Aorta (tissue), 5 donors: ENCODE measurements at regions not wholly inside any gene's neighbourhood (a gene's known extent, or its start where the extent isn't known, plus 50 kb on each side); places are given as distances from the start of the nearest gene placed in this dataset.

Experiments used
- ATAC-seq: fragments of 200-7000 bp; cut with Tn5 transposase; one replicate; pipeline ENCODE4 v1.9.1; 2022; ENCODE audit warnings: moderate library complexity; ENCODE audit not compliant: low FRiP score
- DNase-seq, 2 donors: peaks; one replicate each; pipeline ENCODE4 v3.0.0-alpha.2; 2020
- H3K27ac ChIP-seq, 2 donors: one replicate each; pipeline ENCODE4 v1.5.1; 2013; ENCODE audit warnings: low read length in 2 of 2, mild to moderate bottlenecking in 2 of 2, moderate library complexity in 2 of 2, control low read depth in 1 of 2, inconsistent platforms in 1 of 2, low read depth in 1 of 2
- H3K27me3 ChIP-seq, 2 donors: one replicate each; pipeline ENCODE4 v1.6.1; 2013; ENCODE audit warnings: control low read depth in 1 of 2, low read length in 1 of 2, mild to moderate bottlenecking in 1 of 2, moderate library complexity in 1 of 2; ENCODE audit not compliant: insufficient read depth in 2 of 2, control insufficient read depth in 1 of 2
- H3K36me3 ChIP-seq, 2 donors: one replicate each; pipeline ENCODE4 v1.6.1; 2013; ENCODE audit warnings: control low read depth in 1 of 2, low read length in 1 of 2, mild to moderate bottlenecking in 1 of 2; ENCODE audit not compliant: insufficient read depth in 2 of 2, control insufficient read depth in 1 of 2
- H3K4me1 ChIP-seq, 2 donors: one replicate each; pipeline ENCODE4 v1.6.1; 2013; ENCODE audit warnings: low read length in 2 of 2, control low read depth in 1 of 2, mild to moderate bottlenecking in 1 of 2, moderate library complexity in 1 of 2; ENCODE audit not compliant: insufficient read depth in 2 of 2, control insufficient read depth in 1 of 2
- H3K4me3 ChIP-seq, 2 donors: one replicate each; pipeline ENCODE4 v1.5.1; 2013; ENCODE audit warnings: low read length in 2 of 2, control low read depth in 1 of 2, mild to moderate bottlenecking in 1 of 2
- H3K9me3 ChIP-seq: one replicate; pipeline ENCODE4 v1.6.1; 2013; ENCODE audit warnings: mild to moderate bottlenecking, low read length; ENCODE audit not compliant: control insufficient read depth
- WGBS, 2 donors: extraction: QIAGEN DNeasy Blood & Tissue Kit; methylation state at CpG; one replicate each; pipeline ENCODE4 v1.1.7; 2013; 5-methylcytosine and 5-hydroxymethylcytosine counted together
- intact Hi-C, 2 donors: fragments of 100-400 bp; cut with DNase I; formaldehyde crosslinking; loops; one replicate each; pipeline versions ENCODE4 v1.14.2 to v1.15.0; 2022
- donor health status: healthy with polysubstance abuse.
- donor health status: Bipolar disorder and iron deficiency.
- donor health status: DM: no; HTN: no; CAD: no.
- donor health status: DM: no; HTN: no; CAD: no.
- donor health status: DM: yes; HTN: yes; CAD: no.

DNA sequence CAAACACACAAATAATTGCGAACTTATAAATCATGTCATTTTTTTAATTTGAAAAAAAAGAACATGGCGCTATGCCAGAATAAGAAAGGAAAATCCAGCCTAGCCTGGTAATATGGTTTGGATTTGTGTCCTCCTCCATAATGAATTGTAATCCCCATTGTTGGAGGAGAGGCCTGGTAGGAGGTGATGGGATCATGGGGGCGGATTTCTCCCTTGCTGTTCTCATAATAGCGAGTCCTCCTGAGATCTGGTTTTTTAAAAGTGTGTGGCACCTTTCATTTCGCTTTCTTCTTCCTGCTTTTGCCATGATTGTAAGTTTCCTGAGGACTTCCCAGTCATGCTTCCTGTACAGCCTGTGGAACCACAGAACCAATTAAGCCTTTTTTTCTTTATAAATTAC is 65.9 kb upstream of the TANC2 start:
- Histone ChIP-seq H3K27ac (no peak overlapping the region), H3K27me3 (no peaks in the 10 kb centered on the region), H3K4me1 (peaks cover 0 to 5% of the 10 kb centered on the region in 2 donors), H3K9me3 (no peaks in the 10 kb centered on the region), H3K36me3 (no peaks in the 10 kb centered on the region), H3K4me3 (no peak overlapping the region)
- no peak for DNase-seq
- WGBS, 2 donors, result 97 to 98% methylated on average over 5 of the region's 5 CpGs
- intact Hi-C loops, result no loop called here
- ATAC-seq, result no peak

DNA sequence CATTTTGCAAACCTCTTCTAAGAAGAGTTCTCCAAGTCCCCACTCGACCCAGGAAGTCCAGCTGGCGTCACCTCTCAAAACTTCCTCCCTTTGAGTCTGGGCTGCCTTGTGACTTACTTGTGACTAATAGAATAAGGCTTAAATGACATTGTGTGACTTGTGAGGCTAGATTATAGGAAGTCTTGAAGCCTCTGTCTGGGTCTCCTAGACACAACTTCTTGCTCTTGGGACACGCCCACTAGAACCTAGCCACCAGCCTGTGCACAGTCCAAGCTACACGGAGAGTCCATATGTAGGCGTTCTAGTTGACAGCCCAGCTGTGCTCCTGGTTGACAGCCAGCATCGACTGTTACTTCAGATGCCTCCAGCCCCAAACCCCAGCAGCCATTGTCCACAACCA is 66.7 kb upstream of the TANC2 start:
- H3K27me3 ChIP-seq, result no peaks in the 10 kb centered on the region
- DNase-seq (peak in 1 of 2 donors; percentile 59), ATAC-seq (no peak)
- no peak overlapping the region for H3K27ac ChIP-seq
- no peak overlapping the region for H3K4me3 ChIP-seq
- intact Hi-C loops, result loop anchor here in 1 of 2 donors (10.0 kb wide), 1 partner anchor 65 kb away; the partner anchor contains the start of gene TANC2
- H3K9me3 ChIP-seq, result no peaks in the 10 kb centered on the region
- H3K4me1 ChIP-seq, result peaks cover 0 to 5% of the 10 kb centered on the region in 2 donors
- H3K36me3 ChIP-seq, result no peaks in the 10 kb centered on the region
- WGBS, 2 donors, result 65 to 68% methylated on average over 6 of the region's 6 CpGs

DNA sequence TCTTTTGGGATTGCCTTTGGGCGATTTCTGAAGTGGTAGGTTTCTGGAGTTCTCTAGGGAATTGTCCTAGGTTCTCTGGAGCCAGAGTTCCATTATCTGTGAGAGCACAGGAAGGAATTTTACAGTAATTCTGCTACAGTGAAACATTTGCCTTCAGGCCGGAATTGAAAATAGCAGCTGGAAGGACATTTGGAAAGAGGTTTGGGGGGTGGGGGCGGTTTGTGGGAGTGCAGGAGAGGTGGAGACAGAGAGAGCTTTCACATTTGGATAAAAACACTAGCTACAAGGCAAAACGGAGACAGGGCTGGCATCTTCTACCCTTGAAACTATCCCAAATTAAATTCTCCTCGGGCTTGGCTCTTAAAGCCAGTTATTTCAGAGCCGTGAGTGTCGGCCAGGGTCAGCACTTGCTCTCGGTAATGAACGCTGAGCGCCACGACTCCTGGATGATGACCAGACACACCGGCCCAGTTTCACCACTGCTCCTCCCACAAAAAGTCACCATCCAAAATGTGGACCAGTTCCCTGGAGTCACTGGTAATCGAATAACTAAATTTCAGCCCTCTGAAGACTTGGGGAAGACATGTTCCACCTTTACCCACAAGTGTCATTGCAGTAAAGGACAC is 67.7 kb upstream of the TANC2 start:
- WGBS, 2 donors, result 6 to 7% methylated on average over 13 of the region's 13 CpGs
- no peak overlapping the region for H3K4me3 ChIP-seq

DNA sequence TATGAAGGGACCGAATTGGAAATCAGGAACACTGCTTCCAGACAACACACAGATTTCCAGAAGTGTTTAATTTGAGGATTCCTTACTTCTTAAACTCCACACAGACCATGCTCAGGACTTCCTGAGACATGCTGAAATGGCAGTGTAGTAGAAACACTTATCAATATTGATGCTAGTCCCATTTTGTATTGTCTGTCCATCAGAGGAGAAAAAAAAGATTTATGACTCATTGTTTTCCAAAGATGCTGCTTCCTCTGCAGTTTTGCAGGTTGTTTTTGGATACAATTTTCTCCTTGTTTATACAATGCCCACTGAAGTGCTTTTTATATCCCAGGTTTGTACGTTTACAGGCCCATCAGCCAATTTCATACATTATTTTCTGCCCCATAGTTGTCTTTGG is 68.3 kb upstream of the TANC2 start:
- no peaks in the 10 kb centered on the region for H3K27me3 ChIP-seq
- H3K4me3 ChIP-seq, result no peak overlapping the region
- H3K9me3 ChIP-seq, result no peaks in the 10 kb centered on the region
- intact Hi-C loops, result loop anchor here in 1 of 2 donors (10.0 kb wide), 1 partner anchor 67 kb away; the partner anchor contains the start of gene TANC2
- H3K36me3 ChIP-seq, result no peaks in the 10 kb centered on the region
- no peak overlapping the region for H3K27ac ChIP-seq
- H3K4me1 ChIP-seq, result peaks cover 0 to 9% of the 10 kb centered on the region in 2 donors
- DNase-seq (no peak), ATAC-seq (no peak)
- 3 to 10% methylated on average over 2 of the region's 2 CpGs for WGBS, 2 donors

More for the DNA sequence above, 67.7 kb upstream of the TANC2 start:
- Histone ChIP-seq H3K27ac (peak overlapping the region in 1 of 2 donors; percentile 43), H3K27me3 (no peaks in the 10 kb centered on the region), H3K9me3 (no peaks in the 10 kb centered on the region), H3K4me1 (peaks cover 0 to 5% of the 10 kb centered on the region in 2 donors), H3K36me3 (no peaks in the 10 kb centered on the region)
- ATAC-seq, result no peak
- DNase-seq, result no peak
- intact Hi-C loops, result loop anchor here in 1 of 2 donors (10.0 kb wide), 1 partner anchor 66 kb away; the partner anchor contains the start of gene TANC2

DNA sequence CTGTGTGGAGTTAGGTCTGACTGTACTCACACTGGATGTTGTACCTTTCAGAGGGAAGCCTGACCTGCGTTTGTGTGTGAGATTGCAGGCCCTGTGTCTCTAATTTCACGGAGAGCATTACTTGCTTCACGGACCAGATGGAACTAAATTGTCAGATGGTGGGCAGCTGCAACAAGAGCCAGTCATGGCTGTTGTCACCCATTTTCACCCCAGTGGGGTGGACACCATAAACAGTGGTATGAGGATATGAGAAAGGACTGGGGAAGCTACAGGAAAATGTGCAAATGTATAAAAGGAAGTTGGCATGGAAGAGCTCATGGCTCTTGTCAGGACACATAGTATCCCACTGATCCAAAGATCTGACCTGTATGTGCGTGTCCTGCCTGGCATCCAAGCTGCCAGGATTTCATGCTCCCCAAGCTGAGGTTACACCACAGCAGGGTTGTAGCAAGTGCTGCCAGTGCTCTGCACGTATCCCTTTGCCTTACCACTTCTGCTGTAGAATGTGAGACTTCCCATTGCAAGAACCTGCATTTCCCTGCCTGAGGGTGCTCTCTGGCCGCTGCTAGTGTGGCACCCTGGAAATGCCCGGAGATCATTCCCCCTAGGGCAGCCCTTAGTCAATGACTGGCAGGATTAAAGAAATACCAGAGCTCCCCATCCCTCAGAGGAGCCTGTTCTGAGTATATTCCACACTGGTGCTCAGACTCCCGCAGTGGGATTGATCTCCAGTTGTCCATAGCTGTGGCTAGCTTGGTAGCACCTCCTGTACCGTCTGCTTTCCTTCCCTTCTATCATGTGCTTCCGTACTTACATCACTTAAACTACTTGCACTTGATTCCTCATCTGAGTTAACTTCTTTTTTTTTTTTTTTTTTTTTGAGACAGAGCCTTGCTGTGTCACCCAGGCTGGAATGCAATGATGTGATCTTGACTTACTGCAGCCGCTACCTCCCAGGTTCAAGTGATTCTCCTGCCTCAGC is 70.4 kb upstream of the TANC2 start:
- DNase-seq (no peak), ATAC-seq (no peak)
- 85 to 86% methylated on average over 11 of the region's 11 CpGs for WGBS, 2 donors
- intact Hi-C loops, result loop anchor here in 1 of 2 donors (10.0 kb wide), 1 partner anchor 69 kb away; the partner anchor contains the start of gene TANC2
- Histone ChIP-seq H3K9me3 (no peaks in the 10 kb centered on the region), H3K4me1 (peaks cover 0 to 9% of the 10 kb centered on the region in 2 donors), H3K27me3 (no peaks in the 10 kb centered on the region), H3K36me3 (no peaks in the 10 kb centered on the region), H3K4me3 (no peak overlapping the region), H3K27ac (no peak overlapping the region)

DNA sequence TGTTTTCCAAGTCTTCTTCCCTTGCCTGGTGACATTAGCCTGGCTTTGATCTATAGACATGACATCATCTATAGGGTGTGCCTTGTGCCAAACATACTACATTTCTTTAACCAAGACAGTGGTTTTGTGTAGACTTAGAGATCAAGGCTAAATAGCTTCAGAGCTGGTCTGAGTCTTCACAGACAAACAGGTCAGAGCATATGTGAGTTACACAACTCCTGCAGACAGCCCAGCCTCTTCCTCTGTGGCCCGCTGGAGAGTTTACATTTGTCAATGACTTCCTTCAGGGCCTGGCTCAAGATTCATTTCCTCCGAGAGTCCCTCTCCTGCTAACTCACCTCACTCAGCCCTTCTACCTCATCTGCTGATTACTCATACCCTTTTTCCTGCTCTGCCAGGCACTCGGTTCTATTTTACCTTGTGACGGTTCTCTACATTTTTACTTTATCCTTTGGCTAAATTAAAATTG is 73.1 kb upstream of the TANC2 start:
- H3K4me3 ChIP-seq, result no peak overlapping the region
- peaks cover 0 to 9% of the 10 kb centered on the region in 2 donors for H3K4me1 ChIP-seq
- WGBS, 2 donors, result 7 to 10% methylated on average over 4 of the region's 4 CpGs
- ATAC-seq (no peak), DNase-seq (peak in 1 of 2 donors; percentile 57)
- no peaks in the 10 kb centered on the region for H3K9me3 ChIP-seq
- H3K27ac ChIP-seq, result no peak overlapping the region
- H3K36me3 ChIP-seq, result no peaks in the 10 kb centered on the region
- no peaks in the 10 kb centered on the region for H3K27me3 ChIP-seq
- intact Hi-C loops, result loop anchor here in 1 of 2 donors (10.0 kb wide), 1 partner anchor 72 kb away; the partner anchor contains the start of gene TANC2

DNA sequence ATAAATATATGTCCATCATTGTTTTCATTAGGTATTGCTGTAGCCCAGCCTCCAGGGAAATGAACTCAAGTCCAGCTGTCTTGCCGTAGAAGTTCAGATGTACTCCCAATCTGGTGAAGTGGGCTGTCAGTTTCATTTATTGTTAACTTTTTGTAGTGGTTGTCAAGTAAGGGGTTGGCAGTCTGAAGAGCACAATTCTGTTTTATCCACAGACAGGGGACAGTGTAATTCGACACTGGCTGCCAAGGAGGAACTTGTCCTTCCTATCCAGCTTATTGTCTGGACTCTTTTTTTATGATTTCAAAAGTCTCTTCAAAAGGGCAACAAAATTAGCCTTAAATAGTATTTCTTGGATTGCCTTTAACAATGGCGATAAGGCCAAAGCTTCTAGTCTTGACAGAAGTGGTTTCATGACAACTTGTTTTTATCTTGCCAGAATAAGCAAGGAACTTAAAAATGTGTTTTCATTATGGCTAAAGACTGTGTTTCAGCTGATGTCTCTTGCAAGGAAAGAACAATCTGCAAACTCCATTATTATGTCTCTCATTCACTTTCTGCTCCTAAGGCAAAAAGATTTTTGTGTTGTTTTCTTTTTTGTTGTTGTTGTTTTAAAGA is 73.9 kb upstream of the TANC2 start:
- ATAC-seq, result no peak

DNA sequence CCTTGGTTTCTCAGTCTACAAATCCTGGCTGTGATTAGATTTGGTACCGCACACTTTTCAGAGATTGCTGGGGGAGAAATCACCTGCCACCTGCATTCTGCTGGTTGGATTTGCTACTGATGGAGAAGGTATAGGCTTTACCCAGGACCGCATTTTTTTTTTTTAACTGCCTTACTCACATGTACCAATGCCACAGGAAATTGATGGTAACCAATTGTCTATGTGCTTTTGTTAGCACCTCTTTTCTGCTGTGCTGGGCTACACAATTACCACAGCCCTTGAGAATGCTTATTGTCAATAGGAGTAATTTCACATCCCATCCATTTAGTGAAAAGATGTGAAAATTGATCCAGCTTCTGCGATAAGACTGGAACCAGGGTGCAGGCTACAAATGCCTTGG is 74.4 kb upstream of the TANC2 start:
- DNase-seq, result no peak
- Histone ChIP-seq H3K4me1 (peaks cover 0 to 4% of the 10 kb centered on the region in 2 donors), H3K27ac (no peak overlapping the region), H3K9me3 (no peaks in the 10 kb centered on the region), H3K36me3 (no peaks in the 10 kb centered on the region), H3K4me3 (no peak overlapping the region), H3K27me3 (no peaks in the 10 kb centered on the region)
- WGBS, 2 donors, result 83 to 89% methylated on average over 3 of the region's 3 CpGs
- ATAC-seq, result no peak
- intact Hi-C loops, result loop anchor here in 1 of 2 donors (10.0 kb wide), 1 partner anchor 73 kb away; the partner anchor contains the start of gene TANC2

More for the DNA sequence above, 73.9 kb upstream of the TANC2 start:
- intact Hi-C loops, result loop anchor here in 1 of 2 donors (10.0 kb wide), 1 partner anchor 73 kb away; the partner anchor contains the start of gene TANC2
- no peak for DNase-seq
- Histone ChIP-seq H3K27me3 (no peaks in the 10 kb centered on the region), H3K4me1 (peaks cover 0 to 7% of the 10 kb centered on the region in 2 donors), H3K4me3 (no peak overlapping the region), H3K36me3 (no peaks in the 10 kb centered on the region), H3K9me3 (no peaks in the 10 kb centered on the region), H3K27ac (no peak overlapping the region)
- WGBS, 2 donors, result 0 to 6% methylated on average over 3 of the region's 3 CpGs
